Endodermal cell (in vitro differentiated cells): ENCODE measurements at regions not wholly inside any gene's neighbourhood (a gene's known extent, or its start where the extent isn't known, plus 50 kb on each side); places are given as distances from the start of the nearest gene placed in this dataset.
"Not testable (repeated sequence)": the region's sequence is repeated elsewhere in the genome, so short reads cannot be mapped to it uniquely, and the experiment has no call there.

Experiments used
- DNase-seq: peaks from one replicate; pipeline ENCODE4 v3.0.0-alpha.2; 2017
- H3K27ac ChIP-seq: 2 replicates; pipeline ENCODE4 v1.5.1; 2013; ENCODE audit warnings: mild to moderate bottlenecking, low read depth, low read length, moderate library complexity
- H3K27me3 ChIP-seq: 2 replicates; pipeline ENCODE4 v1.6.1; 2013; ENCODE audit warnings: mild to moderate bottlenecking, low read length, moderate library complexity; ENCODE audit not compliant: insufficient read depth, control insufficient read depth, poor library complexity, severe bottlenecking
- H3K36me3 ChIP-seq: 2 replicates; pipeline ENCODE4 v1.7.0; 2013; ENCODE audit warnings: mild to moderate bottlenecking, low read length, moderate library complexity; ENCODE audit not compliant: control insufficient read depth, insufficient read depth
- H3K4me1 ChIP-seq: one replicate; pipeline ENCODE4 v1.7.0; 2013; ENCODE audit warnings: low read length; ENCODE audit not compliant: control insufficient read depth, insufficient read depth
- H3K4me3 ChIP-seq: 2 replicates; pipeline ENCODE4 v1.5.1; 2013; ENCODE audit warnings: mild to moderate bottlenecking, low read length, moderate library complexity
- H3K9ac ChIP-seq: 2 replicates; pipeline ENCODE4 v1.6.1; 2013; ENCODE audit warnings: mild to moderate bottlenecking, low read length, moderate library complexity; ENCODE audit not compliant: poor library complexity, severe bottlenecking; ENCODE audit errors: extremely low read depth
- H3K9me3 ChIP-seq: 2 replicates; pipeline ENCODE4 v1.6.1; 2013; ENCODE audit warnings: mild to moderate bottlenecking, low read length, moderate library complexity; ENCODE audit not compliant: control insufficient read depth
- H3K27ac Mint-ChIP-seq: 2 replicates; pipeline ENCODE4 v1.8.0; 2020; ENCODE audit warnings: mixed read lengths
- H3K27me3 Mint-ChIP-seq: 2 replicates; pipeline ENCODE4 v1.8.0; 2021; ENCODE audit warnings: mild to moderate bottlenecking, mixed read lengths; ENCODE audit not compliant: insufficient read depth
- H3K36me3 Mint-ChIP-seq: 2 replicates; pipeline ENCODE4 v1.8.0; 2020; ENCODE audit warnings: low read depth, mixed read lengths
- H3K4me1 Mint-ChIP-seq: 2 replicates; pipeline ENCODE4 v1.8.0; 2020; ENCODE audit warnings: mixed read lengths
- H3K4me3 Mint-ChIP-seq: 2 replicates; pipeline ENCODE4 v1.8.0; 2020; ENCODE audit warnings: mild to moderate bottlenecking, moderate library complexity, mixed read lengths
- H3K9me3 Mint-ChIP-seq: 2 replicates; pipeline ENCODE4 v1.8.0; 2020; ENCODE audit warnings: mild to moderate bottlenecking, mixed read lengths
- WGBS, 2 experiments: methylation state at CpG; one replicate each; pipeline versions ENCODE4 v1.1.5 to v1.1.7; 2013; ENCODE audit warnings: missing lambda C conversion rate in 2 of 2, mixed read lengths in 1 of 2; ENCODE audit not compliant: insufficient coverage in 1 of 2, insufficient read length in 1 of 2; 5-methylcytosine and 5-hydroxymethylcytosine counted together
- TF ChIP-seq, protein P1 (sequence below): fragments of 200-600 bp; sonication (generic); conservative IDR thresholded peaks from 2 replicates; pipeline ENCODE4 v1.5.0; 2021; ENCODE audit warnings: antibody characterized with exemption, mild to moderate bottlenecking

DNA sequence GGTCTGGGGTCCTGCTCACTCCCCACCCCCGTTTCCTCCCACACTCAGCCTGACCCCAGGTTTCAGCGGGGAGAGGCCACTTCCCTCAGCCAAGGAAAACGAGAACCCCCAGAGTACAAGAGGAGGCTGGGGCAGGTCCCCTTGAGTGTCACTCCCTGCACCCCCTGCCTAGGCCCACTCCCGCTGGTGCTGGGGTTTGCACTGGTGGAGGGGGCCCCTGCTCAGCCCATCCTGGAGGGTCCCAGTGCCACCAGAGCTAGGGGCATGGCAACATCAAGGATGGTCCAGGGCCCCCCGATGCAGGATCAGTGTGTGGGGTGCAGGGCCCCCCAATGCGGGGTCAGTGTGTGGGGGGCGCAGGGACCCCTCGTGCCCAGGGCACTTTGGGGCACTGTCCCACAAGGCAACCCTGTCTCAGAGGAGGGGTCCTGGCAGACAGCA lies 70.5 kb upstream of the KCTD7 start:
- H3K9me3 Mint-ChIP-seq = no peaks in the 10 kb centered on the region
- no peaks in the 10 kb centered on the region for H3K9me3 ChIP-seq
- no peak overlapping the region for H3K27ac Mint-ChIP-seq
- no peaks in the 10 kb centered on the region for H3K27me3 ChIP-seq
- H3K4me1 ChIP-seq = no peaks in the 10 kb centered on the region
- TF ChIP-seq, protein P1, sequence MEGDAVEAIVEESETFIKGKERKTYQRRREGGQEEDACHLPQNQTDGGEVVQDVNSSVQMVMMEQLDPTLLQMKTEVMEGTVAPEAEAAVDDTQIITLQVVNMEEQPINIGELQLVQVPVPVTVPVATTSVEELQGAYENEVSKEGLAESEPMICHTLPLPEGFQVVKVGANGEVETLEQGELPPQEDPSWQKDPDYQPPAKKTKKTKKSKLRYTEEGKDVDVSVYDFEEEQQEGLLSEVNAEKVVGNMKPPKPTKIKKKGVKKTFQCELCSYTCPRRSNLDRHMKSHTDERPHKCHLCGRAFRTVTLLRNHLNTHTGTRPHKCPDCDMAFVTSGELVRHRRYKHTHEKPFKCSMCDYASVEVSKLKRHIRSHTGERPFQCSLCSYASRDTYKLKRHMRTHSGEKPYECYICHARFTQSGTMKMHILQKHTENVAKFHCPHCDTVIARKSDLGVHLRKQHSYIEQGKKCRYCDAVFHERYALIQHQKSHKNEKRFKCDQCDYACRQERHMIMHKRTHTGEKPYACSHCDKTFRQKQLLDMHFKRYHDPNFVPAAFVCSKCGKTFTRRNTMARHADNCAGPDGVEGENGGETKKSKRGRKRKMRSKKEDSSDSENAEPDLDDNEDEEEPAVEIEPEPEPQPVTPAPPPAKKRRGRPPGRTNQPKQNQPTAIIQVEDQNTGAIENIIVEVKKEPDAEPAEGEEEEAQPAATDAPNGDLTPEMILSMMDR = no peak
- peaks cover 43% of the 10 kb centered on the region for H3K36me3 Mint-ChIP-seq
- no peak overlapping the region for H3K4me3 ChIP-seq
- no peak overlapping the region for H3K9ac ChIP-seq
- H3K27ac ChIP-seq = no peak overlapping the region
- WGBS, 2 experiments = 95 to 100% methylated on average over 2 to 8 of the region's 8 CpGs
- peaks cover 47% of the 10 kb centered on the region for H3K36me3 ChIP-seq
- no peaks in the 10 kb centered on the region for H3K27me3 Mint-ChIP-seq
- no peak overlapping the region for H3K4me3 Mint-ChIP-seq
- no peaks in the 10 kb centered on the region for H3K4me1 Mint-ChIP-seq
- no peak for DNase-seq

DNA sequence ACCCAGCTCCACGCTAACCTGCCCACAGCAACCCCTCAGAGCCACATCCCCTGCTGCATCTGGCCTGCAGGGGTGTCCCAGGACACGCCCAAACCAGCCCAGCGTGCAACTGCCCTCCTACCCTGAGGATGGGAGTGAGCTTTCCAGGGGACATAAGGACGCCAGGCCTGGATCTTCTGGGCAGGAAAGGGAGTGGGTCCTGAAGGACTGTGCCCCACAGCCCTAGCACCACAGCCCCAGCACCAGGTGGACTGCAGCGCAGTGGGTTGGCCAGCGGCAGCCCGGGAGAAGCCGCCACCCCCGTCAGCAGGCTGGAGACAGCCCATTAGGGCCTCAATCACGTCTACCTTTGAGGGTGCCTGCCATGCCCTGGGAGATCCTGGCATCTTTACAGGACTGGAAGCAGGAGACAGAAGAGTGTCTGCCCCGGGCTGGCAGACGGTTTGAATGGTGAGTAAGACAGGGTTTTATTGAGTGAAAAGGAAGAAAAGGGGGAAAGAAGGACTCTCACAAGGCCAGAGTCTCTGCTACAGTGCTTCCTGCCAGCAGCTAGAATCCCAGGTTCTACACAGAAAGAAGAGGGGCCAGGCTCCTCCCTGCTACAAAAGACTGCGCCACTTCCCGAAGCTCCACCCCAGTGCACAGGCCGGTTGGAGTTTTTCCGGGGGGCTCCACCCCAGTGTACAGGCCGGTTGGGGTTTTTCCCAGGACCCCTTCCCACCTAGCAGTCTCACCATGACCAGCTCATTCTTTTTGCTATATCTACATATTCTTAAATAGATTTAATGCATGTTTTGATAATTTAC lies 69.8 kb upstream of the KCTD7 start:
- Mint-ChIP-seq H3K4me1 (no peaks in the 10 kb centered on the region), H3K4me3 (no peak overlapping the region), H3K36me3 (peaks cover 42% of the 10 kb centered on the region), H3K9me3 (no peaks in the 10 kb centered on the region), H3K27me3 (no peaks in the 10 kb centered on the region), H3K27ac (peak overlapping the region; percentile 42)
- 78 to 87% methylated on average over 6 to 17 of the region's 17 CpGs for WGBS, 2 experiments
- TF ChIP-seq, protein P1 = peak; percentile 33
- peak; percentile 74 for DNase-seq
- no peak overlapping the region for H3K9ac ChIP-seq
- H3K4me1 ChIP-seq = no peaks in the 10 kb centered on the region
- no peak overlapping the region for H3K4me3 ChIP-seq
- H3K27ac ChIP-seq = no peak overlapping the region
- H3K9me3 ChIP-seq = no peaks in the 10 kb centered on the region
- H3K36me3 ChIP-seq = peaks cover 47% of the 10 kb centered on the region
- no peaks in the 10 kb centered on the region for H3K27me3 ChIP-seq

DNA sequence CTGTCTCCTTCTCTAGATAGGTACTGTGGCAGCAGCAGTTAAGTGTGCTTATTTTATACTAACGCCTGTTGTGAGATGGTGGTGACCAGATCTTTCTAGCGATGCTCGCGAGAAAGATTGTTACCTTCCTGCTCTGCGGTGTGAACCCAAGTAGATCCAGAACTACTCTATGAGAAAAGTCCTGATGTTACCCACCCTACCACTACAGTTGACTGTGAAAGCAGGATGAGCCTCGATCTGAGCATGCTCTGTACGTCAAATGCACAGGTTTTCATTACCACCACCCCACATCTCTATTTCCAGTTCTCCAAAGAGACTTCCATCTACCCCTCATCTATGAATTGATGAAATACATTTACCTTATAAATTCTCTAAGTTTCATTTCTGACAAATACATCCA lies 64.6 kb upstream of the KCTD7 start:
- TF ChIP-seq, protein P1 = no peak
- Histone ChIP-seq H3K27ac (no peak overlapping the region), H3K4me3 (no peak overlapping the region), H3K36me3 (peaks cover 70% of the 10 kb centered on the region), H3K4me1 (peaks cover 7% of the 10 kb centered on the region), H3K9ac (no peak overlapping the region), H3K27me3 (no peaks in the 10 kb centered on the region), H3K9me3 (no peaks in the 10 kb centered on the region)
- H3K4me3 Mint-ChIP-seq = no peak overlapping the region
- H3K36me3 Mint-ChIP-seq = peaks cover 55% of the 10 kb centered on the region
- peaks cover 28% of the 10 kb centered on the region for H3K4me1 Mint-ChIP-seq
- no peak overlapping the region for H3K27ac Mint-ChIP-seq
- no peaks in the 10 kb centered on the region for H3K27me3 Mint-ChIP-seq
- H3K9me3 Mint-ChIP-seq = no peaks in the 10 kb centered on the region
- 96 to 100% methylated on average over 2 to 7 of the region's 7 CpGs for WGBS, 2 experiments
- no peak for DNase-seq

DNA sequence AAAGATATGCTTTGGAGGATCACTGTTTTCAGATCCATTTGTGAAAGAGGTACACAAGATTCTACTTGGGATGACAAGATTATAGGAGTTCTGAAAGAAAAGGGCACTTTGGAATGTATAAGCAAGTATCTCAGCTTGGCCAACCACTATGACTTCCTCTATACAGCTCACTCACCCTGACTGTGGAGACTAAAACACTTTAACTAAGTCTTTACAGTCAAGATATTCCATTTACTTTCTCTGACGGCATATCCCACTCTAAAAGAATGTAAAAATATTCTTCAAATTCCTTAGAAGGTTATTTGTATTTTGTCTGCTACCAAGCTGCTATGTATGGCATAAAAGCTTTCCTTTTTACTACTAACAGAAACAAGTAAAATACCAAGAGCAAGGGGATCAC lies 58.5 kb upstream of the KCTD7 start:
- DNase-seq, H3K27me3 ChIP-seq, H3K4me3 ChIP-seq, H3K4me1 ChIP-seq, H3K27ac ChIP-seq, H3K27me3 Mint-ChIP-seq, H3K9ac ChIP-seq, H3K4me3 Mint-ChIP-seq, H3K9me3 Mint-ChIP-seq, H3K9me3 ChIP-seq: not testable (repeated sequence)
- 86 to 90% methylated on average over 1 of the region's 1 CpG for WGBS, 2 experiments
- peaks cover 49% of the 10 kb centered on the region for H3K4me1 Mint-ChIP-seq
- peaks cover 86% of the 10 kb centered on the region for H3K36me3 ChIP-seq
- H3K36me3 Mint-ChIP-seq = peaks cover 71% of the 10 kb centered on the region
- H3K27ac Mint-ChIP-seq = peak overlapping the region; percentile 61
